Nephron progenitor cell (in vitro differentiated cells): ENCODE measurements at regions not wholly inside any gene's neighbourhood (a gene's known extent, or its start where the extent isn't known, plus 50 kb on each side); places are given as distances from the start of the nearest gene placed in this dataset.

Source experiments
- DNase-seq: peaks from one replicate; pipeline ENCODE4 v3.0.0; 2021
- H3K27ac Mint-ChIP-seq: 2 replicates; pipeline ENCODE4 v1.8.0; 2021; ENCODE audit warnings: mild to moderate bottlenecking, moderate library complexity, mixed read lengths
- H3K27me3 Mint-ChIP-seq: 2 replicates; pipeline ENCODE4 v1.8.0; 2021; ENCODE audit warnings: mild to moderate bottlenecking, low read depth, mixed read lengths; ENCODE audit not compliant: poor library complexity
- H3K36me3 Mint-ChIP-seq: 2 replicates; pipeline ENCODE4 v1.8.0; 2021; ENCODE audit warnings: low read depth, mixed read lengths
- H3K4me1 Mint-ChIP-seq: 2 replicates; pipeline ENCODE4 v1.8.0; 2021; ENCODE audit warnings: mixed read lengths
- H3K4me3 Mint-ChIP-seq: 2 replicates; pipeline ENCODE4 v1.8.0; 2021; ENCODE audit warnings: mild to moderate bottlenecking, moderate library complexity, mixed read lengths
- H3K9me3 Mint-ChIP-seq: 2 replicates; pipeline ENCODE4 v1.8.0; 2021; ENCODE audit warnings: mild to moderate bottlenecking, moderate library complexity, mixed read lengths
- TF ChIP-seq, protein P1 (sequence below): fragments of 200-600 bp; sonication (generic); IDR thresholded peaks from 2 replicates; pipeline ENCODE4 v1.5.0; 2021; ENCODE audit warnings: antibody characterized with exemption

- DNase-seq = no peak
- TF ChIP-seq, protein P1, sequence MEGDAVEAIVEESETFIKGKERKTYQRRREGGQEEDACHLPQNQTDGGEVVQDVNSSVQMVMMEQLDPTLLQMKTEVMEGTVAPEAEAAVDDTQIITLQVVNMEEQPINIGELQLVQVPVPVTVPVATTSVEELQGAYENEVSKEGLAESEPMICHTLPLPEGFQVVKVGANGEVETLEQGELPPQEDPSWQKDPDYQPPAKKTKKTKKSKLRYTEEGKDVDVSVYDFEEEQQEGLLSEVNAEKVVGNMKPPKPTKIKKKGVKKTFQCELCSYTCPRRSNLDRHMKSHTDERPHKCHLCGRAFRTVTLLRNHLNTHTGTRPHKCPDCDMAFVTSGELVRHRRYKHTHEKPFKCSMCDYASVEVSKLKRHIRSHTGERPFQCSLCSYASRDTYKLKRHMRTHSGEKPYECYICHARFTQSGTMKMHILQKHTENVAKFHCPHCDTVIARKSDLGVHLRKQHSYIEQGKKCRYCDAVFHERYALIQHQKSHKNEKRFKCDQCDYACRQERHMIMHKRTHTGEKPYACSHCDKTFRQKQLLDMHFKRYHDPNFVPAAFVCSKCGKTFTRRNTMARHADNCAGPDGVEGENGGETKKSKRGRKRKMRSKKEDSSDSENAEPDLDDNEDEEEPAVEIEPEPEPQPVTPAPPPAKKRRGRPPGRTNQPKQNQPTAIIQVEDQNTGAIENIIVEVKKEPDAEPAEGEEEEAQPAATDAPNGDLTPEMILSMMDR = no peak
- no peak overlapping the region for H3K4me3 Mint-ChIP-seq
- no peaks in the 10 kb centered on the region for H3K27me3 Mint-ChIP-seq
- no peak overlapping the region for H3K27ac Mint-ChIP-seq
- H3K36me3 Mint-ChIP-seq = no peaks in the 10 kb centered on the region
- H3K4me1 Mint-ChIP-seq = no peaks in the 10 kb centered on the region
- H3K9me3 Mint-ChIP-seq = no peaks in the 10 kb centered on the region
Measured at GRCh38 chr10:25786161-25786560, 147.9 kb upstream of the MYO3A start.

- Mint-ChIP-seq H3K27ac (no peak overlapping the region), H3K36me3 (no peaks in the 10 kb centered on the region), H3K9me3 (no peaks in the 10 kb centered on the region), H3K4me1 (no peaks in the 10 kb centered on the region), H3K27me3 (peaks cover 1% of the 10 kb centered on the region), H3K4me3 (no peak overlapping the region)
- no peak for DNase-seq
- TF ChIP-seq, protein P1 = no peak
Measured at GRCh38 chr10:25786899-25787298, 147.1 kb upstream of the MYO3A start.

- TF ChIP-seq, protein P1 = no peak
- no peaks in the 10 kb centered on the region for H3K36me3 Mint-ChIP-seq
- no peak overlapping the region for H3K27ac Mint-ChIP-seq
- no peaks in the 10 kb centered on the region for H3K27me3 Mint-ChIP-seq
- peaks cover 3% of the 10 kb centered on the region for H3K9me3 Mint-ChIP-seq
- peaks cover 9% of the 10 kb centered on the region for H3K4me1 Mint-ChIP-seq
- no peak for DNase-seq
- no peak overlapping the region for H3K4me3 Mint-ChIP-seq
Measured at GRCh38 chr10:25797888-25798429, 136.1 kb upstream of the MYO3A start.

GRCh38 chr10:25804505-25804904 lies 129.5 kb upstream of the MYO3A start:
- Mint-ChIP-seq H3K4me1 (peaks cover 5% of the 10 kb centered on the region), H3K9me3 (no peaks in the 10 kb centered on the region), H3K4me3 (no peak overlapping the region), H3K27me3 (no peaks in the 10 kb centered on the region), H3K36me3 (no peaks in the 10 kb centered on the region), H3K27ac (no peak overlapping the region)
- no peak for DNase-seq
- TF ChIP-seq, protein P1 = no peak

DNA sequence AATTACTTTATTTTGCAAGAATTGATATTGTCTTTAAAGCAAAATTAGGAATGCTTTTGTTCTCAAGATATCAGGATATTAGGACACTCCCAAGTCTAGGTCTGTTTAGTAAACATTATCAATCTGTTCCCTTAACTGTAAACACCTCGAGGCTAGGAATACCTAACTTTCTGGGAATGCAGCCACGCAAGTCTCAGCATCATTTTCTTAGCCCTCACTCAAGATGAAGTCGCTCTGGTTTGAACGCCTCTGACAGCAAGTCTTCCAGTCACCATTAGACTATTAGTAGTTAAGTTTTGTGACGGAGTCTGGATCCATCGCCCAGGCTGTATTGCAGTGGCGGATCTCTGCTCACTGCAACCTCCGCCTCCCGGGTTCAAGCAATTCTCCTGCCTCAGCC lies 128.0 kb upstream of the MYO3A start:
- no peak for DNase-seq
- Mint-ChIP-seq H3K27me3 (no peaks in the 10 kb centered on the region), H3K4me1 (peaks cover 5% of the 10 kb centered on the region), H3K36me3 (no peaks in the 10 kb centered on the region), H3K4me3 (no peak overlapping the region), H3K27ac (no peak overlapping the region), H3K9me3 (no peaks in the 10 kb centered on the region)
- TF ChIP-seq, protein P1 = no peak

DNA sequence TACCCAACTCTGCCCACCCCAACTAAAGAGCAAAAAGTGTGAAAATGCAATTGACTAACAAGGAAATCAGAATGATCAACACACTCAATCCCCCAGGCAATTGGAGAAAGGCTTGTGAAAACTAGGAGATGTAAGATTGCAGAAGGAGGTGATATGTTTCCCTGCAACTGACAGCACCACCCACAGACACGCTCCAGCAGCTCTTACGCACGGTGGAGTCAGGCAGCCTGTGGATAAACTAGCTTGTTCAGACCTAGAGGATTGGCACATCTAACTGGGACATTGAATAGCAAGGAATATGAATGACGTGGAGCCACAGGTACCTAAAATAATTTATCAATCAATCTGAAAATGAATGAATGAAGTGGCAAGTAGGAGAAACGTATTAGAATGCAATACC lies 125.7 kb upstream of the MYO3A start:
- peaks cover 5% of the 10 kb centered on the region for H3K4me1 Mint-ChIP-seq
- no peak overlapping the region for H3K4me3 Mint-ChIP-seq
- H3K27ac Mint-ChIP-seq = no peak overlapping the region
- H3K27me3 Mint-ChIP-seq = no peaks in the 10 kb centered on the region
- no peaks in the 10 kb centered on the region for H3K9me3 Mint-ChIP-seq
- DNase-seq = no peak
- no peaks in the 10 kb centered on the region for H3K36me3 Mint-ChIP-seq
- TF ChIP-seq, protein P1 = no peak
